GM18909 (cell line): ENCODE measurements at regions not wholly inside any gene's neighbourhood (a gene's known extent, or its start where the extent isn't known, plus 50 kb on each side); places are given as distances from the start of the nearest gene placed in this dataset.

Source experiments
- ATAC-seq: cut with Tn5 transposase; IDR thresholded peaks from one replicate; pipeline ENCODE4 v1.9.1; 2021; ENCODE audit warnings: mild to moderate bottlenecking; ENCODE audit not compliant: unreplicated experiment, poor library complexity

DNA sequence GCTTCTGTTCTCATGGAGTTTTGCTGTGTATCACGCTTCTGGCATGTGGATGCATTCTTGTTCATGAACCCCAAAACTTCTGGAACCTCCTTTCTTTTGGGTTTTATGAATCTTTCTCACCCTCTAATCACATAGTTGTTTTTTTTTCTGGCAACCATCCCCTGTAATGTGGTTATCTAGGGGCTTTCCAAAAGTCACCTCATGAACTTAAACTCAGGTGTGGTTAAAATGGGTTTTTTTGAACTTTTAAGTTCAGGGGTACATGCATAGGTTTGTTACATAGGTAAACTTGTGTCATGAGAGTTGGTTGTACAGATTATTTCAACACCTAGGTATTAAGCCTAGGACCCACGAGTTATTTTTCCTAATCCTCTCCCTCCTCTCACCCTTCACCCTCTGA lies 1099.4 kb upstream of the SLIT2 start:
- ATAC-seq: no peak

DNA sequence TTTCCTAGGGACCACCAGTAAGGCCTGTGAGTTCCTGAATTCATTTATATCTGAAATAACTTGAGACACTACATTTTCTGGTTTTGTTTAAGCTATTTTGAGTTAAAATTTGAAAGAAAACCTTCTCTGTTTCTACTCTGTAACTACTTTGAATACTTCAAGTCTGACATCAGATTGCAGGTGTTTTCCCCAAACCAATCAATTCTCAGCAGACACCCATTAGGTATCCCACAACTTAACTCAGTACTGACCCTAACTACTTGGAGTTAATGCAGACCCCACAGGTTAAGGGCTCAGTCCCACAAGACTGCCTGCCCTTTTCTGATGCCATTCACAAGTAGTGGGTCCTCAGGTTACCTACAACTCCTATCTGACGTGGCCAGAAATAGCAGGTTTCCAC lies 1100.0 kb upstream of the SLIT2 start:
- ATAC-seq: no peak

DNA sequence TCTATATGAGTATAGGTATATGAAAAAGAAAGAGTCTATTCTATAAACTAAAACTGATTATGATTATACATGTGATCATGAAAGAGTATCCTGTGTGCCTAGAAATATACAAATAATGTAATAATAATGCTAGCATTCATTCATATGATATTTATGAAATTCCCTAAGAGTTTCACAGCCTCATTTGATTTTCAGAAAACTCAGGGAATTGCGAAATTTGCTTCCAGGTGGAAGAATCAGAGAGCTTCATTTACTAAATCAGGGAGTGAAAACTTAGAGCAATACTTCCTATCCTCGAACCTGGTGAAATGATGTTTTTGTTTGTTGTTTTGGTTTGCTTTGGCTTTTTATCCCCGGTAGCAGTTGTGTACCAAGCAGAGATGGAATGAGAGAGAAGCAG lies 1105.7 kb upstream of the SLIT2 start:
- ATAC-seq: no peak

- no peak for ATAC-seq
Measured at GRCh38 chr4:19135895-19136633, 1114.5 kb upstream of the LCORL start.

GRCh38 chr4:19134685-19135084 lies 1113.1 kb upstream of the LCORL start:
- ATAC-seq: no peak

GRCh38 chr4:19133315-19133714 lies 1111.8 kb upstream of the LCORL start:
- no peak for ATAC-seq

- ATAC-seq: no peak
Measured at GRCh38 chr4:19130866-19131265, 1109.3 kb upstream of the LCORL start.

DNA sequence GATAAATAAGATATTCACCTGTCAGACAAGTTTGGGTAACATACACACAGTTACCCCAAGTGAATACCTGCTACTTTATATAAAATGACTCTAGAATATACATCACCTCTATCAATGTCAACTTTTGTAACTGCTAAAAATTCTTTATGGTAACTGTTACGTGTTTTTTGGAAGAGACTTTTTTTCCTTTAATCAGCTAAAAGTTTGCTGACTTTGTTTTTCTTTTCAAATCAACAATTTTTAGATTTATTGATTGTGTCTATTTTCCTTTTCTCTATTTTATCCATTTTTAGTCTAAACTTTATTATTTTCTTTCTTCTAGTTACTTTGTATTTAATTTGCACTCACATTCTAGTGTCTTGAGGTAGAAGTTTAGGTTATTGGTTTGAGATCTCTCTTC lies 1106.6 kb upstream of the LCORL start:
- no peak for ATAC-seq

- ATAC-seq: no peak
Measured at GRCh38 chr4:19126903-19127302, 1105.3 kb upstream of the LCORL start.

- ATAC-seq: no peak
Measured at GRCh38 chr4:19123681-19124080, 1102.1 kb upstream of the LCORL start.

DNA sequence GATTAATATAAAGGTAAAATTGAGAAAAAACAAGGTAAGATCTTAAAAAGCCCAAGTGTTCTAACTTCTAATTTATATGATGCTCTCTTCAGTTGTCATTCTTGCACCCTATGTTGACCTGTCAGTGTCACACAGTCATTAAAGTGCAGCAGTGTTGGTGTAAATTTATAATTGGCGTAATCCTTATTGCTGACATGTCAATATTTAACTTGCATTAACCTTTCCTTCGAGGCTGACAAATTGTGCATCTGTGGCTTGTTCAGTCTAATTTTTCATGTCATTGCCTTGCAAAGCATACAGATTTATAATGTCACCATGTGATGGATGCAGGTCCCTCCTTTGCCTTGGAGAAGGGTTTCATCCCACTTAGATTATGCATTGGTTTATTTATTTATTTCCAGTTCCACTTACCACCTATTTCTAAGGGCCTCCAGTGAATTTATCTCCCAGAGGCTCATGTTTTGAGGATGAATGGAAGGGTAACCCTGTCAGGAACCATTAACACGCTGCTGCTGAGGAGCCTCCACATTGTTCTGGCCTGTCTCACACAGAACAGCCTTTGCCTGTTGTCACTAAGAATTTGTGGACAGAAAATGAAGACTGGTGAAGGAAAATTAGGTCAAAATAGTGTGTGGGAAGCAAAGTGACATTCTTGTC lies 1098.5 kb upstream of the LCORL start:
- ATAC-seq: no peak

DNA sequence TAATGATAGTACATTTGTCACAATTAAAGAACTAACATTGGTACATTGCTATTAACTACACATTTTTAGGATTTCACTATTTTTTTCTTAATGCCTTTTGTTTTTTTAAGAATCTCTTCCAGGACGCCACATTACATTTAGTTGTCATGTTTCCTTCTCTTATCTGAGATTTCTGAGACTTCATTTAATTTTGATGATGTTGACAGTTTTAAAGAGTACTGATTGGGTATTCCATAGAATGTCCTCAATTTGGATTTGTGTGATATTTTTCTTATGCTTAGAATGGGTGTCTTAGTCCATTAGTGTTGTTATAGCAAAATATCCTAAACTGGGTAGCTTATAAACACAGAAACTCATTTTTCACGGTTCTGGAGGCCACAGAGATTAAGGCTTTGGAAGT lies 1095.5 kb upstream of the LCORL start:
- no peak for ATAC-seq

DNA sequence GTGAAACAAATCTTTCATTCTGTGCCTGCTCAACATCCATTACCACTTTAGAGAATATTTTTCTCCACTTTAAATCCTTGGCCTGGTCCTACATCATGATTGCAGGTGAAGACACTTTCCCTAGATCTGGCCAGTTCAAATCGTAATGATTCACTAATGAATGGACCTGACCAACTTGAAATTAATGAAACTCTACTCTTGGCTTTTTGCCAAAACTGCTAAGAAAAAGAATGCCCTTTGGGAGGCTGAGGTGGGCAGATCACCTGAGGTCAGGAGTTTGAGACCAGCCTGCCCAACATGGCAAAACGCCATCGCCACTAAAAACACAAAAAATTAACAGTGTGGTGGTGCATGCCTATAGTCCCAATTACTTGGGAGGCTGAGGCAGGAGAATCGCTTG lies 1082.6 kb upstream of the LCORL start:
- ATAC-seq: no peak

DNA sequence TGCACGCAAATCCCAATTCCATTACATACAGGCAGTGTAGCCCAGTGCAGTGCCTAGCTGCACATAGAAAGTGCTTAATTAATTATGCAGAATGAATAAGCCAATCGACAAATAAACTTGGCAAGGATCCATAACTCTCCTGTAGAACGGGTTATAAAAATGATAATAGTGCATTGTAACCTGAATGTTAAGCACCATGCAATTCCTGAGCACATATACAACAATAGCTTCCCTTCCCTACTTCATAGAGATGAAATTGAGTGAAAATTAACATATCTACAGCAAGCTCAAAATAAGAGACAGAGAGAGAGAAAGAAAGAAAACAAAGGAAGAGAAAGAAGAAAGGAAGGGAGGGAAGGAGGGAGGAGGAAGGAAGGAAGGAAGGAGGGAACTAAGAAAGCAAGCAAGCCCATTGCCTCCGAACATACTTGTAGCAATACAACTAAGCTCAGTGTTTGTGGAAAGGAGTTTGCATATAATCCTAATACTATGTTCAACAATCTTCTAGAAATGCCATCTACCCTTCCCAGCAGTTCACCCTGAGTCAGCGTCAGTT lies 1074.0 kb upstream of the LCORL start:
- ATAC-seq: no peak

DNA sequence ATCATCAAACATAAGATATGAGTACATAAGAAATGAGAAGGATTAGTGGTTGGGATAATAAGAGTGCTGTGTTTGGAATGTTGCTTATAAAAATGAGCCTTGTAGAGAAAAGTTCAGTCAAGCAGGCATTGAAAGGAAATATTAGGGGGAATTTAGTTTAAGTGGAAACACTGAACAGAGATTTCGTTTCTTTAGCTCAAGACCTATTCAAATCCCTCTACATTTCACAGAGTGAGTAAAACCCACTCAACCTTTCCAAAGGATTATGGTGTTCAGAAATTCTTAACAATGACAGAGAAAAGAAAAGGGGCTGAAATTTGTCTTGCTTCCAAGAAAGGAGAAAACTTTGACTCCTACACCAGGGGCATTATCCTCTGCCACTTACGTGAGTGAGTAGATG lies 1072.4 kb upstream of the LCORL start:
- ATAC-seq: no peak

DNA sequence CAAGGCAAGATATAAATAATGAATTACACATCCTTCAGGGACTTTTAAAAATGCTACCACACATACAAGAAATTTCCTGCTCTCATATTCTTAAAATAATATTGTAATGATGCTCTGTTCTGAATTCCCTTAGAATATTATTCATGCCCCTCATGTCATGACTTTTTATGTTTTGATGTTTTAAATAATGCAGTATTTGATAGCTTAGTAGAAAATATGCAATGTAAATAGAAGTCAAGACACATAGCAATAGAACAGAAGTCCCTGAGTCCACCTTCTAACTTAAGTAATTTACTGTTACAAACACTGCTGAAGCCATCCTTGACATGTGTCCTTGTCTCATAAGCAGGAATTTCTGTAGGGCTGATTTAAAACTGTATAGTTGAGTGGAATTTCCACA lies 1071.2 kb upstream of the LCORL start:
- ATAC-seq: no peak

GRCh38 chr4:19074036-19074435 lies 1052.5 kb upstream of the LCORL start:
- no peak for ATAC-seq

GRCh38 chr4:19063662-19064061 lies 1042.1 kb upstream of the LCORL start:
- ATAC-seq: no peak

DNA sequence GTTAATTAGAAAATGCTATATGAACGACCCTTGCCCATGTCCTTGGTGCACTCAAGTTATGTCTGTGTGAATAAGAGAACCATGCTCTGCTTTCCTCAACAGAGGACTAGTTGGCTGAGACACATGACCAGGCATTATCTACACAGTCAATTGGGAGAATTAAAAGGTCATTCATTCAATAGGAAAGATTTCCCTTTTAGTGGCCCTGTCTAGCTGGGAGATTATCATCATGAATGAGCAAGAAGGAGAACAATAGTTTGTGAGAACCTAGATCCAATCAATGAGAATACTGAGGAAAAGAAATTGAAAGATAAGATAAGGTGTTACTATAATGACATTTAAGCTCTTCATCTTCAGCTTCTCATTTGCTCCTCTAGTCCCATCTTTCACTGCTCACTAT lies 1033.4 kb upstream of the LCORL start:
- no peak for ATAC-seq

- no peak for ATAC-seq
Measured at GRCh38 chr4:19051831-19052230, 1030.3 kb upstream of the LCORL start.

GRCh38 chr4:19047279-19047880 lies 1025.8 kb upstream of the LCORL start:
- no peak for ATAC-seq
